Heart right ventricle (tissue), 16 donors: ENCODE measurements at regions not wholly inside any gene's neighbourhood (a gene's known extent, or its start where the extent isn't known, plus 50 kb on each side); places are given as distances from the start of the nearest gene placed in this dataset.

ENCODE experiments used
- ATAC-seq, 8 donors: fragments of 200-7000 bp; cut with Tn5 transposase; one replicate each; pipeline ENCODE4 v1.9.1; 2020; ENCODE audit warnings: mild to moderate bottlenecking in 8 of 8, moderate library complexity in 8 of 8, moderate number of reproducible peaks in 1 of 8
- DNase-seq, 2 donors: peaks; one replicate each; pipeline ENCODE4 v3.0.0-alpha.2; 2020
- H3K27ac ChIP-seq, 10 donors: fragments of 200-600 bp; sonication (generic) in 2 of 10; one replicate each; pipeline versions ENCODE4 v1.5.0 to v1.8.0; 2020 to 2022; ENCODE audit warnings: mild to moderate bottlenecking in 3 of 10
- H3K27me3 ChIP-seq, 7 donors: fragments of 200-600 bp; one replicate each; pipeline ENCODE4 v1.8.0; 2021 to 2022; ENCODE audit warnings: mild to moderate bottlenecking in 2 of 7
- H3K36me3 ChIP-seq, 9 donors: fragments of 200-600 bp; sonication (generic) in 1 of 9; one replicate each; pipeline versions ENCODE4 v1.5.0 to v1.8.0; 2020 to 2022; ENCODE audit warnings: mild to moderate bottlenecking in 2 of 9
- H3K4me1 ChIP-seq, 9 donors: fragments of 200-600 bp; sonication (generic) in 1 of 9; one replicate each; pipeline versions ENCODE4 v1.5.0 to v1.8.0; 2020 to 2022; ENCODE audit warnings: mild to moderate bottlenecking in 4 of 9
- H3K4me3 ChIP-seq, 10 donors: fragments of 200-600 bp; sonication (generic) in 2 of 10; one replicate each; pipeline versions ENCODE4 v1.5.0 to v1.8.0; 2020 to 2022; ENCODE audit warnings: mild to moderate bottlenecking in 7 of 10, moderate library complexity in 2 of 10
- H3K9me3 ChIP-seq, 11 donors: fragments of 200-600 bp in 10 of 11; sonication (generic) in 2 of 11; one replicate each; pipeline versions ENCODE4 v1.5.0 to v1.8.0; 2013 to 2022; ENCODE audit warnings: mild to moderate bottlenecking in 2 of 11, control low read depth in 1 of 11, moderate library complexity in 1 of 11
- WGBS, 2 donors: extraction: QIAGEN DNeasy Blood & Tissue Kit; methylation state at CpG; one replicate each; pipeline ENCODE4 v1.1.7; 2013; ENCODE audit warnings: inconsistent platforms in 1 of 2; 5-methylcytosine and 5-hydroxymethylcytosine counted together
- intact Hi-C, 10 donors: fragments of 100-400 bp; cut with DNase I; formaldehyde crosslinking; loops; one replicate each; pipeline versions ENCODE4 v1.11.1 to v1.14.2; 2022
- TF ChIP-seq, protein P1 (sequence below), 9 donors: fragments of 200-600 bp; sonication (generic) in 2 of 9; IDR thresholded peaks; one replicate each; pipeline versions ENCODE4 v1.5.0 to v1.8.0; 2021 to 2022; ENCODE audit warnings: antibody characterized with exemption in 9 of 9, mild to moderate bottlenecking in 5 of 9, moderate library complexity in 1 of 9
- donor health status: Arrhythmogenic right ventricular cardiomyopathy.
- donor health status: ischemic (EF 13 %, LVEDD 7.1; RV severe dilation, severe dysfunction).
- donor health status: healthy with polysubstance abuse.
- donor health status: DM: no; HTN: yes; CAD: no.
- donor health status: DM: no; HTN: no; CAD: no.
- donor health status: ischemic (EF 25% LVEDD 6.9; RV normal size, moderate dysfunction).
- donor health status: ischemic (EF 25% LVEDD 5.7; RV mildly dilated, moderate dysfunction).
- donor health status: healthy.
- donor health status: DM: yes; HTN: yes; CAD: no.
- donor health status: Ischemic cardiomyopathy.
- donor health status: ischemic (EF 35%, LVEDD 5.7; RV mildly dilated, moderate dysfunction).
- donor health status: nonischemic (EF 11% LVEDD 7.7; RV severe dilation, severe dysfunction).
- donor health status: DM: yes; HTN: yes; CAD: no.
- donor health status: PGD.
- donor health status: ischemic (EF 29% LVEDD 5.4; RV normal size, mild dysfunction).
- donor health status: nonischemic (EF 23%, LVEDD 6.1; RV moderate dilation, normal function).

DNA sequence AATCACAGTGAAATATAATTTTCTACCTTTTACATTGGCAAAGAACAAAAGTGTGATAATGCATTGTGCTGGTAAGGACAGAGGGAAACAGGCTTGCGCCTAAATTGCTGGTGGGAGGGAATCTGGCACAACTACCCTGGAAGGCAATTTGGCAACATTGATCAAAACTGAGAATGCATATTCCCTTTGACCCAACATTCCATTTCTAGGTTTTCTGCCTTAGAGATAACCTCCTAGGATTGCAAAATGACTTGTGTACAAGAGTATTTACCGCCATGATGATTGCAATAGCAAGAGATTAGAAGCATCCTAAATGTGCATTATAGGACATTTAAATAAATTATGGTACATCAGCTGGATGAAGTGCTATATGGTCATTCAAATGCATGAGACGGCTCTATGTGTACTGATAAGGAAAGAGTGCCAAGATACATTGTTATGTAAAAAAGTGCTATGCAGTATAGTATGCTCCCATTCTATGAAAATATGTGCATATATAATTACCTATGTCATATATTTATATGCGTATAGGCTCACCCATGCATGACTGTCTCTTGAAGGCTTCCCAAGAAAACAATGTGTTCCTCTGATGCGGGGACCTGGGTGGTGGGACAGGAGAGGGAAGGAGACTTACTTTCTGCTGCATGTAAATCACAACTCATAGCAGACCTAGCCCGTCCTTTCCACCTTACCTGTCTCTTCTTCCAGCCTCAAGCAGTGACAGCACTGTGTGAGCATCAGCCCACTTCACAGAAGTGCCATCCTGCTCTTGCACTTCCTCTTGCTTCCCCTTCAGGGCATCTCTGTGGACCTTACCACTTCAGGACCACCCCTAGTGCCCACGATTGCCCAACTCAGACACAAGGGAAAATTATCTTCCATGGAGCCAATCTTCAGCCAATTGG is 249.9 kb upstream of the TLE3 start:
- no peak overlapping the region for H3K4me3 ChIP-seq
- WGBS, 2 donors: 91% methylated on average over 7 of the region's 7 CpGs
- TF ChIP-seq, protein P1, sequence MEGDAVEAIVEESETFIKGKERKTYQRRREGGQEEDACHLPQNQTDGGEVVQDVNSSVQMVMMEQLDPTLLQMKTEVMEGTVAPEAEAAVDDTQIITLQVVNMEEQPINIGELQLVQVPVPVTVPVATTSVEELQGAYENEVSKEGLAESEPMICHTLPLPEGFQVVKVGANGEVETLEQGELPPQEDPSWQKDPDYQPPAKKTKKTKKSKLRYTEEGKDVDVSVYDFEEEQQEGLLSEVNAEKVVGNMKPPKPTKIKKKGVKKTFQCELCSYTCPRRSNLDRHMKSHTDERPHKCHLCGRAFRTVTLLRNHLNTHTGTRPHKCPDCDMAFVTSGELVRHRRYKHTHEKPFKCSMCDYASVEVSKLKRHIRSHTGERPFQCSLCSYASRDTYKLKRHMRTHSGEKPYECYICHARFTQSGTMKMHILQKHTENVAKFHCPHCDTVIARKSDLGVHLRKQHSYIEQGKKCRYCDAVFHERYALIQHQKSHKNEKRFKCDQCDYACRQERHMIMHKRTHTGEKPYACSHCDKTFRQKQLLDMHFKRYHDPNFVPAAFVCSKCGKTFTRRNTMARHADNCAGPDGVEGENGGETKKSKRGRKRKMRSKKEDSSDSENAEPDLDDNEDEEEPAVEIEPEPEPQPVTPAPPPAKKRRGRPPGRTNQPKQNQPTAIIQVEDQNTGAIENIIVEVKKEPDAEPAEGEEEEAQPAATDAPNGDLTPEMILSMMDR (IDR thresholded peaks at IDR 0.05): no peak
- no peak overlapping the region for H3K27ac ChIP-seq
- ATAC-seq (no peak), DNase-seq (no peak)
- H3K36me3 ChIP-seq: no peaks in the 10 kb centered on the region
- H3K27me3 ChIP-seq: peaks cover 0 to 27% (median 0%) of the 10 kb centered on the region in 7 donors
- intact Hi-C loops: no loop called here
- H3K9me3 ChIP-seq: no peaks in the 10 kb centered on the region
- peaks cover 0 to 20% (median 5%) of the 10 kb centered on the region in 9 donors for H3K4me1 ChIP-seq

DNA sequence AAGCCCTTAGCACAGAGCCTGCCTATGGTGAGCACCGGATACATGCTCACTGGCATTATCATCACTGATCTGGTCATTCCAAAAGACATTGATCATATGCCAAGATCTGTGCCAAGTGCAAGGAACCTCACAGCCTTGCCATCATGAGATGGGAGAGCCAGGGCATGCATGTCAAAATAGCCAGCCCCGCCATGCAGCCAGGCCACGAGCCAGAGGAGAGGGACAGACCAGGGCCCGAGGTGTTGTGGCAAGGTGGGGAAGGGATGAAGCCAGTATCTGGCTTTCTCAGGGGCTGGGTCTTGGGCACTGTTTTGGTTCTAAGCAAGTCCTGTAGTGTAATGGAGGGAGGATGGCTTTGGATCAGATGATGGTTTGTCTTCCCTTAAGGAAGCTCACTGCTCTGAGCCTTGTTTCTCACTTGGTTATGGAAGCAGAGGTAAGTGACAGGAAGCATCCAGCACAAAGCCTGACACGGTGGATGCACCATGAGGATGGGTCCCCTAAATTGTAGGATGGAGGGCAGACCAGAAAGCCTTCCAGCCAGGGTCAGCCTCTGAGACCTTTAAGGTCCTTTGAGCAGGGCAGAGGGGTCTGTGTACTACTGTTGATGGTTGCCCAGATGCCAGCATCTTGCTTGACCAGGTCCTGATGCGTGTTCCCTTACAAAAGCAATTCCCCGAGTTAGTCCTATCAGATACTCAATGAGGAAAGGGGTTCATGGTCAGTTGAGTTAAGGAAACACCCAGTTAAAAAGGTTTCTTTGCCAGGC is 247.7 kb upstream of the TLE3 start:
- H3K9me3 ChIP-seq: no peaks in the 10 kb centered on the region
- no peak for ATAC-seq
- no peak for DNase-seq
- 94 to 97% methylated on average over 7 of the region's 7 CpGs for WGBS, 2 donors
- no peak overlapping the region for H3K4me3 ChIP-seq
- H3K36me3 ChIP-seq: no peaks in the 10 kb centered on the region
- no peak overlapping the region for H3K27ac ChIP-seq
- intact Hi-C loops: no loop called here
- TF ChIP-seq, protein P1 (IDR thresholded peaks at IDR 0.05): no peak
- H3K27me3 ChIP-seq: peaks cover 0 to 18% (median 0%) of the 10 kb centered on the region in 7 donors
- peaks cover 0 to 24% (median 5%) of the 10 kb centered on the region in 9 donors for H3K4me1 ChIP-seq

DNA sequence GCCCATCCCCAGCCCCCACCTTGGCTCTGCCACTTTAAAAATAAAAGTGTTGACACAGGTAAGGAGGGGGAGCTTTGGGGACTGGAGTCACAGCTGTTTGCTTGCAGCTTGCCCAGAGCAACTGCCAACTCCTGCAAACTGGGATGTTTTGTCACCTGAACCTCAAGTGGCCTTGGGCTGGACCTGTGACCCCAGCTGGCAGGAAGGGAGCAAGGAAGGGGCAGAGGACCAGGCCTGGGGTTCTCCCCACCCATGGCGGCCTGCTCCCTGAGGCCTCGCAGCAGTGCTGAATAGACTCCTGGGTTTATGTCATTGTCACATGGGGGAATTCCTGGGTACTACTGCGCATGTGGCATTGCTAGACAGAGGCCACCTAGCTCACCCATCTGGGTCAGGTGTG is 246.9 kb upstream of the TLE3 start:
- Histone ChIP-seq H3K4me1 (peaks cover 0 to 31% (median 5%) of the 10 kb centered on the region in 9 donors), H3K27ac (no peak overlapping the region), H3K27me3 (peaks cover 0 to 15% (median 0%) of the 10 kb centered on the region in 7 donors), H3K4me3 (no peak overlapping the region), H3K36me3 (no peaks in the 10 kb centered on the region), H3K9me3 (no peaks in the 10 kb centered on the region)
- DNase-seq (no peak), ATAC-seq (no peak)
- intact Hi-C loops: no loop called here
- TF ChIP-seq, protein P1 (IDR thresholded peaks at IDR 0.05): no peak
- WGBS, 2 donors: 87 to 97% methylated on average over 3 of the region's 3 CpGs

DNA sequence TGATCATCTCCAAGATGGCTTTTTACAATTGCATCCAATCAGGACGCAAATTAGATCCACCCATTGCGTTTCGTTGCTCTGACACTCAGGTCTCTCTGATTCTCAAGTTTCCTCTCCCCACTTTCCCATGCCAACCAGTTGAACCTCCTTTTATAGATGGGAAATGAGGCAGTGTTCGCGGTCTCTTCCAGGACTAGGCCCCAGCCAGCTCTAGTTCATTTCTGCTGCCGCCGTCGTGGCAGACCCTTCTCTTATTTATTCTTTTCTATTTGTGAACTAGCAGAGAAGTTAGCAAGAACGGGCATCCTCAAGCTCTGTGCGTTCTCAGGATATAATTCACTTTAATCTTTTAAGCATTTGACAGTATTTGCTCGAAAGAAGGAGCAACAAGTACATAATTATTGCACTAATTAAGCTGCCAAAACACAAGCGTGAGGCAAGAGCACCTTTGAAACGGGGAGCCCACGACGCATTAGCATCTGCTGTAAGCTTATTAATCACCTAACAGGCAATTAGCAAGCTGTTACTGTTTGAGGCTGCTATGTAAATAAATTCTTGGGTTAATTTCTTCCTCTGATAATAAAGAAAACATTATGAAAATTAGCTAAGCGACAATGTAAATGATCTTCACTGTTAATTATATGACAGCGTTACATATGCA is 246.4 kb upstream of the TLE3 start:
- H3K9me3 ChIP-seq: no peaks in the 10 kb centered on the region
- 92 to 95% methylated on average over 17 of the region's 17 CpGs for WGBS, 2 donors
- DNase-seq (no peak), ATAC-seq (no peak)
- H3K4me3 ChIP-seq: no peak overlapping the region
- H3K36me3 ChIP-seq: no peaks in the 10 kb centered on the region
- peaks cover 0 to 13% (median 0%) of the 10 kb centered on the region in 7 donors for H3K27me3 ChIP-seq
- no peak overlapping the region for H3K27ac ChIP-seq
- TF ChIP-seq, protein P1 (IDR thresholded peaks at IDR 0.05): no peak
- H3K4me1 ChIP-seq: peaks cover 0 to 31% (median 5%) of the 10 kb centered on the region in 9 donors
- intact Hi-C loops: no loop called here
